WTC11 (cell line): ENCODE measurements at regions not wholly inside any gene's neighbourhood (a gene's known extent, or its start where the extent isn't known, plus 50 kb on each side); places are given as distances from the start of the nearest gene placed in this dataset.

Source experiments
- ATAC-seq: fragments of 200-7000 bp; cut with Tn5 transposase; 2 replicates; pipeline ENCODE4 v1.10.0; 2021; ENCODE audit warnings: mild to moderate bottlenecking, moderate library complexity
- CTCF ChIA-PET: fragments of 300-600 bp; sonication (Branson Sonifier 250); formaldehyde crosslinking; loops from one replicate; lab custom pipeline; 2021; ENCODE audit warnings: antibody characterized with exemption; lab: Charles Lee
- POLR2A ChIA-PET: fragments of 350-600 bp; sonication (Branson Sonifier 250); formaldehyde crosslinking; loops from one replicate; lab custom pipeline; 2021; ENCODE audit warnings: antibody characterized with exemption; lab: Charles Lee
- DNase-seq: peaks from one replicate; pipeline ENCODE4 v3.0.0; 2021; ENCODE audit warnings: low spot score
- H3K27ac Mint-ChIP-seq: 2 replicates; pipeline ENCODE4 v1.8.0; 2021; ENCODE audit warnings: mixed read lengths
- H3K27me3 Mint-ChIP-seq: 2 replicates; pipeline ENCODE4 v1.8.0; 2021; ENCODE audit warnings: low read depth, mild to moderate bottlenecking, moderate library complexity, mixed read lengths
- H3K36me3 Mint-ChIP-seq: 2 replicates; pipeline ENCODE4 v1.8.0; 2021; ENCODE audit warnings: mixed read lengths
- H3K4me1 Mint-ChIP-seq: 2 replicates; pipeline ENCODE4 v1.8.0; 2022; ENCODE audit warnings: mixed read lengths
- H3K4me3 Mint-ChIP-seq: 2 replicates; pipeline ENCODE4 v1.8.0; 2021; ENCODE audit warnings: mild to moderate bottlenecking, moderate library complexity, mixed read lengths
- H3K9me3 Mint-ChIP-seq: 2 replicates; pipeline ENCODE4 v1.8.0; 2021; ENCODE audit warnings: mixed read lengths
- AFF4 ChIP-seq: sonication (generic); formaldehyde crosslinking; IDR thresholded peaks from 2 replicates; pipeline ENCODE4 v1.8.1; 2023; ENCODE audit warnings: mild to moderate bottlenecking, missing genetic modification reagents, borderline replicate concordance
- AR ChIP-seq: fragments of 250-450 bp; sonication (Bioruptor Pico); IDR thresholded peaks from 2 replicates; pipeline ENCODE4 v1.9.0; 2021; ENCODE audit warnings: mild to moderate bottlenecking
- CBFB ChIP-seq: sonication (generic); formaldehyde crosslinking; IDR thresholded peaks from 2 replicates; pipeline ENCODE4 v1.8.1; 2022; ENCODE audit warnings: mild to moderate bottlenecking, low read depth, missing genetic modification reagents
- ESRRA ChIP-seq: sonication (generic); formaldehyde crosslinking; IDR thresholded peaks from 2 replicates; pipeline ENCODE4 v1.8.1; 2022; ENCODE audit warnings: mild to moderate bottlenecking, missing genetic modification reagents, borderline replicate concordance
- FOXP1 ChIP-seq: sonication (generic); formaldehyde crosslinking; IDR thresholded peaks from 2 replicates; pipeline ENCODE4 v1.8.0; 2022; ENCODE audit warnings: missing genetic modification reagents, mild to moderate bottlenecking, moderate library complexity, borderline replicate concordance
- FOXP4 ChIP-seq: sonication (generic); formaldehyde crosslinking; IDR thresholded peaks from 2 replicates; pipeline ENCODE4 v1.8.0; 2022; ENCODE audit warnings: mild to moderate bottlenecking, missing genetic modification reagents
- GTF2I ChIP-seq: fragments of 250-450 bp; sonication (Bioruptor Pico); conservative IDR thresholded peaks from 2 replicates; pipeline ENCODE4 v1.4.0; 2021; ENCODE audit warnings: mild to moderate bottlenecking
- HMGXB4 ChIP-seq: sonication (generic); formaldehyde crosslinking; IDR thresholded peaks from 2 replicates; pipeline ENCODE4 v1.8.1; 2023; ENCODE audit warnings: mild to moderate bottlenecking, moderate library complexity, missing genetic modification reagents
- JUN ChIP-seq: sonication (generic); formaldehyde crosslinking; IDR thresholded peaks from 2 replicates; pipeline ENCODE4 v1.8.0; 2023; ENCODE audit warnings: mild to moderate bottlenecking, missing genetic modification reagents
- MXD4 ChIP-seq: fragments of 250-450 bp; sonication (Bioruptor Pico); IDR thresholded peaks from 2 replicates; pipeline ENCODE4 v1.8.0; 2021; ENCODE audit warnings: mild to moderate bottlenecking, moderate library complexity, borderline replicate concordance
- TP53 ChIP-seq: sonication (generic); formaldehyde crosslinking; IDR thresholded peaks from 2 replicates; pipeline ENCODE4 v1.8.1; 2023; ENCODE audit warnings: mild to moderate bottlenecking, missing genetic modification reagents
- ZBTB21 ChIP-seq: sonication (generic); formaldehyde crosslinking; IDR thresholded peaks from 2 replicates; pipeline ENCODE4 v1.8.1; 2023; ENCODE audit warnings: mild to moderate bottlenecking, missing genetic modification reagents, borderline replicate concordance
- ZSCAN18 ChIP-seq: fragments of 250-450 bp; sonication (Bioruptor Pico); IDR thresholded peaks from 2 replicates; pipeline ENCODE4 v2.1.2; 2022; ENCODE audit warnings: mild to moderate bottlenecking, moderate library complexity

- TF ChIP-seq ZBTB21 (CRISPR knock-in tag), result no peak
- no peak for TF ChIP-seq ESRRA
- TF ChIP-seq FOXP1 (CRISPR knock-in tag), result no peak
- TF ChIP-seq ZSCAN18 (CRISPR knock-in tag), result no peak
- TF ChIP-seq HMGXB4 (CRISPR knock-in tag), result no peak
- no peak for TF ChIP-seq FOXP4 (CRISPR knock-in tag)
- no peak for TF ChIP-seq JUN (CRISPR knock-in tag)
- TF ChIP-seq CBFB (CRISPR knock-in tag), result no peak
- TF ChIP-seq AFF4, result no peak
- TF ChIP-seq TP53 (CRISPR knock-in tag), result no peak
- TF ChIP-seq AR, result no peak
- TF ChIP-seq GTF2I, result no peak
- no peak for TF ChIP-seq MXD4 (CRISPR knock-in tag)
- peak; percentile 20 for DNase-seq
- H3K9me3 Mint-ChIP-seq, result no peaks in the 10 kb centered on the region
- H3K36me3 Mint-ChIP-seq, result no peaks in the 10 kb centered on the region
- ChIA-PET POLR2A (no interaction called here), CTCF (no interaction called here)
- peak; percentile 92 for ATAC-seq
- no peaks in the 10 kb centered on the region for H3K27me3 Mint-ChIP-seq
- peak overlapping the region; percentile 41 for H3K4me3 Mint-ChIP-seq
- peak overlapping the region; percentile 98 for H3K27ac Mint-ChIP-seq
- peaks cover 23% of the 10 kb centered on the region for H3K4me1 Mint-ChIP-seq
Observed at GRCh38 chr6:21327326-21328112, 266.0 kb upstream of the SOX4 start.
